Body of pancreas (tissue), 4 donors: ENCODE measurements at regions not wholly inside any gene's neighbourhood (a gene's known extent, or its start where the extent isn't known, plus 50 kb on each side); places are given as distances from the start of the nearest gene placed in this dataset.

Experiments used
- CTCF ChIP-seq, 7 experiments: fragments of 450-650 bp in 4 of 7; fragments of 200-600 bp in 3 of 7; sonication (generic) in 3 of 7; IDR thresholded peaks; one replicate each; pipeline ENCODE4 v1.5.1; 2016 to 2019; ENCODE audit warnings: antibody characterized with exemption in 7 of 7
- POLR2A ChIP-seq, 3 donors: fragments of 450-650 bp; IDR thresholded peaks; one replicate each; pipeline ENCODE4 v1.6.1; 2016; ENCODE audit warnings: antibody characterized with exemption in 3 of 3, mild to moderate bottlenecking in 2 of 3

GRCh38 chr11:70865356-70865755 lies 387.0 kb downstream of the SHANK2 start:
- TF ChIP-seq CTCF (IDR thresholded peaks at IDR 0.05) (no peak), POLR2A (IDR thresholded peaks at IDR 0.05) (no peak)
